Heart right ventricle (tissue), 16 donors: ENCODE measurements at regions not wholly inside any gene's neighbourhood (a gene's known extent, or its start where the extent isn't known, plus 50 kb on each side); places are given as distances from the start of the nearest gene placed in this dataset.

ENCODE experiments used
- ATAC-seq, 8 donors: fragments of 200-7000 bp; cut with Tn5 transposase; one replicate each; pipeline ENCODE4 v1.9.1; 2020; ENCODE audit warnings: mild to moderate bottlenecking in 8 of 8, moderate library complexity in 8 of 8, moderate number of reproducible peaks in 1 of 8
- DNase-seq, 2 donors: peaks; one replicate each; pipeline ENCODE4 v3.0.0-alpha.2; 2020
- H3K27ac ChIP-seq, 10 donors: fragments of 200-600 bp; sonication (generic) in 2 of 10; one replicate each; pipeline versions ENCODE4 v1.5.0 to v1.8.0; 2020 to 2022; ENCODE audit warnings: mild to moderate bottlenecking in 3 of 10
- H3K27me3 ChIP-seq, 7 donors: fragments of 200-600 bp; one replicate each; pipeline ENCODE4 v1.8.0; 2021 to 2022; ENCODE audit warnings: mild to moderate bottlenecking in 2 of 7
- H3K36me3 ChIP-seq, 9 donors: fragments of 200-600 bp; sonication (generic) in 1 of 9; one replicate each; pipeline versions ENCODE4 v1.5.0 to v1.8.0; 2020 to 2022; ENCODE audit warnings: mild to moderate bottlenecking in 2 of 9
- H3K4me1 ChIP-seq, 9 donors: fragments of 200-600 bp; sonication (generic) in 1 of 9; one replicate each; pipeline versions ENCODE4 v1.5.0 to v1.8.0; 2020 to 2022; ENCODE audit warnings: mild to moderate bottlenecking in 4 of 9
- H3K4me3 ChIP-seq, 10 donors: fragments of 200-600 bp; sonication (generic) in 2 of 10; one replicate each; pipeline versions ENCODE4 v1.5.0 to v1.8.0; 2020 to 2022; ENCODE audit warnings: mild to moderate bottlenecking in 7 of 10, moderate library complexity in 2 of 10
- H3K9me3 ChIP-seq, 11 donors: fragments of 200-600 bp in 10 of 11; sonication (generic) in 2 of 11; one replicate each; pipeline versions ENCODE4 v1.5.0 to v1.8.0; 2013 to 2022; ENCODE audit warnings: mild to moderate bottlenecking in 2 of 11, control low read depth in 1 of 11, moderate library complexity in 1 of 11
- WGBS, 2 donors: extraction: QIAGEN DNeasy Blood & Tissue Kit; methylation state at CpG; one replicate each; pipeline ENCODE4 v1.1.7; 2013; ENCODE audit warnings: inconsistent platforms in 1 of 2; 5-methylcytosine and 5-hydroxymethylcytosine counted together
- intact Hi-C, 10 donors: fragments of 100-400 bp; cut with DNase I; formaldehyde crosslinking; loops; one replicate each; pipeline versions ENCODE4 v1.11.1 to v1.14.2; 2022
- TF ChIP-seq, protein P1 (sequence below), 9 donors: fragments of 200-600 bp; sonication (generic) in 2 of 9; IDR thresholded peaks; one replicate each; pipeline versions ENCODE4 v1.5.0 to v1.8.0; 2021 to 2022; ENCODE audit warnings: antibody characterized with exemption in 9 of 9, mild to moderate bottlenecking in 5 of 9, moderate library complexity in 1 of 9
- donor health status: Arrhythmogenic right ventricular cardiomyopathy.
- donor health status: ischemic (EF 13 %, LVEDD 7.1; RV severe dilation, severe dysfunction).
- donor health status: healthy with polysubstance abuse.
- donor health status: DM: no; HTN: yes; CAD: no.
- donor health status: DM: no; HTN: no; CAD: no.
- donor health status: ischemic (EF 25% LVEDD 6.9; RV normal size, moderate dysfunction).
- donor health status: ischemic (EF 25% LVEDD 5.7; RV mildly dilated, moderate dysfunction).
- donor health status: healthy.
- donor health status: DM: yes; HTN: yes; CAD: no.
- donor health status: Ischemic cardiomyopathy.
- donor health status: ischemic (EF 35%, LVEDD 5.7; RV mildly dilated, moderate dysfunction).
- donor health status: nonischemic (EF 11% LVEDD 7.7; RV severe dilation, severe dysfunction).
- donor health status: DM: yes; HTN: yes; CAD: no.
- donor health status: PGD.
- donor health status: ischemic (EF 29% LVEDD 5.4; RV normal size, mild dysfunction).
- donor health status: nonischemic (EF 23%, LVEDD 6.1; RV moderate dilation, normal function).

DNA sequence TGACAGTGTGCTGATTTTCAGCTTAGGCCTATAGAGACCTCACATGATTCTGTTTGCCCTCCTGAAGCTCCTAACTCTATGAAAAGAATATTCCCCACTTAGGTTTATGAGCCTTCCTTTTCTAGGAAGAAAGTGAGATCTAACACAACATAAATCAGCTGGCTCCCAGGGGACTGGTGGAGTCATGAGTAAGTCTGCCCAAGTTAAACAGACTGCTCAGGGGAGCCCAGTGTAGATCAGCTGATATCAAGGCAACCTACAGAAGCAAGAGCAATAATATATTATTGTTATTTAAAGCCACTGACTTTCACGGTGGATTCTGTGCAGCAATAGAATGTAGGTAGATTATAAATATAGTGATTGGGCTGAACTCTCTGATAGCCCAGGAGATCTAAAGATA, 1978.6 kb upstream of the CDH6 start:
- H3K36me3 ChIP-seq, result no peaks in the 10 kb centered on the region
- H3K27me3 ChIP-seq, result no peaks in the 10 kb centered on the region
- 88 to 90% methylated on average over 1 of the region's 1 CpG for WGBS, 2 donors
- H3K4me1 ChIP-seq, result no peaks in the 10 kb centered on the region
- no peak overlapping the region for H3K27ac ChIP-seq
- peaks cover 0 to 14% (median 0%) of the 10 kb centered on the region in 11 donors for H3K9me3 ChIP-seq
- no peak for ATAC-seq
- no peak overlapping the region for H3K4me3 ChIP-seq
- TF ChIP-seq, protein P1, sequence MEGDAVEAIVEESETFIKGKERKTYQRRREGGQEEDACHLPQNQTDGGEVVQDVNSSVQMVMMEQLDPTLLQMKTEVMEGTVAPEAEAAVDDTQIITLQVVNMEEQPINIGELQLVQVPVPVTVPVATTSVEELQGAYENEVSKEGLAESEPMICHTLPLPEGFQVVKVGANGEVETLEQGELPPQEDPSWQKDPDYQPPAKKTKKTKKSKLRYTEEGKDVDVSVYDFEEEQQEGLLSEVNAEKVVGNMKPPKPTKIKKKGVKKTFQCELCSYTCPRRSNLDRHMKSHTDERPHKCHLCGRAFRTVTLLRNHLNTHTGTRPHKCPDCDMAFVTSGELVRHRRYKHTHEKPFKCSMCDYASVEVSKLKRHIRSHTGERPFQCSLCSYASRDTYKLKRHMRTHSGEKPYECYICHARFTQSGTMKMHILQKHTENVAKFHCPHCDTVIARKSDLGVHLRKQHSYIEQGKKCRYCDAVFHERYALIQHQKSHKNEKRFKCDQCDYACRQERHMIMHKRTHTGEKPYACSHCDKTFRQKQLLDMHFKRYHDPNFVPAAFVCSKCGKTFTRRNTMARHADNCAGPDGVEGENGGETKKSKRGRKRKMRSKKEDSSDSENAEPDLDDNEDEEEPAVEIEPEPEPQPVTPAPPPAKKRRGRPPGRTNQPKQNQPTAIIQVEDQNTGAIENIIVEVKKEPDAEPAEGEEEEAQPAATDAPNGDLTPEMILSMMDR (IDR thresholded peaks at IDR 0.05), result no peak
- no peak for DNase-seq
- intact Hi-C loops, result no loop called here

DNA sequence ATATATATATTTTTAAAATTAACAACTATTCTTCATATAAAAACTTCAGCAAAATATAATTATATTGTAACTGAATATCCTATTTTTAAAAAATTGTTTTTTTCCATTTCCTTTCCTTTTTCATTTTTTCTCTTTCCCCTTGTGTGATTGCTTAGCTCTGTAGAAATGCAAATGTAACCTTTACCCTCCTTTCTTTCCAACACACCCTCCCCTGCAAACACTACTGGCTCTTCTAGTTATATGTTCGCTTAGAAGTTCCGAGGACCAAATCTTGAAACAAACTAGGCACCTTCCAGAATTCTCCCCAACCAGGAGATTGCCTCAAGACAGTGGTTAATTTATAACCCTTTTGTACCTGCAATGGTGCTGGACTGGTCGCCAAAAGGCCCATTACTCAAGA, 1980.0 kb upstream of the CDH6 start:
- ATAC-seq (no peak), DNase-seq (no peak)
- Histone ChIP-seq H3K36me3 (no peaks in the 10 kb centered on the region), H3K9me3 (peaks cover 0 to 14% (median 0%) of the 10 kb centered on the region in 11 donors), H3K27ac (no peak overlapping the region), H3K27me3 (no peaks in the 10 kb centered on the region), H3K4me3 (no peak overlapping the region), H3K4me1 (no peaks in the 10 kb centered on the region)
- intact Hi-C loops, result no loop called here
- WGBS, 2 donors, result 75 to 86% methylated on average over 3 of the region's 3 CpGs
- TF ChIP-seq, protein P1 (IDR thresholded peaks at IDR 0.05), result no peak

DNA sequence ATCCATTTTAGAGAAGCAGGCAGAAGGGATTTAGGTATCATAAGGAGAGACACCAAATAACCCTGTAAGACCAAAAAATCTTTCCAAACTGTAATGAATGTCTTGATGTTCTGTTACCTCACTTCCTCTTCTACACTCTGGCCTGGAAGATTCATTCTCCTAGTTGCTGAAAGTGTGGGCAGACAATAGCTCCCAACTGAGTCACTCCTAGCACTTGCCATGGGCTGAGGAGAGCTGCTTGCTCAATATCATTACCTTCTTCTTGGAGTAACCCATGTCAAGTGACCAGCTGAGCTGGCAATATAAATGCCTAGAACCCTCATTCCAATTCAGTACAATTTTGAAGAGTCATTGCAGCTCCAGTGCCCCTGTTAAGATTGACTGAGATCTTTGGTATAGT, 1985.5 kb upstream of the CDH6 start:
- intact Hi-C loops, result no loop called here

DNA sequence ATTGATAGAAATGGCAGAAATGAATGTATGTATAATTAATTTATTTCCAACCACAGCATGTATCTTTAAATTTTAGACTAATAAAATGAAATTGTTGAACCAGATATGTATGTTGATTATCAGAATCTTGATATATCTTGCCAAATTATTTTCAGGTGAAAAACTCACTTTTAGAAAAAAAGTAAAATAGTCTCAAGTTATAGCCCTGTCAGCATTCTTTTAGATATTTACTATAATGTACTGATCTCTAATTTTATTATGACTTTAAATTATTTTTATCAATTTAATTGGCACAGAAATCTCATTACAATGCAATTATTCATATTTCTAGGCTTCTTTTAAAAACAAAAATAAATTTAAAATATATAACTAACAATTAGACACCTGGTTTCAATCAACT, 1990.4 kb upstream of the CDH6 start:
- no peak for DNase-seq
- Histone ChIP-seq H3K4me1 (no peaks in the 10 kb centered on the region), H3K4me3 (no peak overlapping the region), H3K36me3 (no peaks in the 10 kb centered on the region), H3K27ac (no peak overlapping the region), H3K9me3 (no peaks in the 10 kb centered on the region), H3K27me3 (no peaks in the 10 kb centered on the region)
- TF ChIP-seq, protein P1 (IDR thresholded peaks at IDR 0.05), result no peak
- intact Hi-C loops, result no loop called here
- ATAC-seq, result no peak

More for the DNA sequence above, 1985.5 kb upstream of the CDH6 start:
- H3K36me3 ChIP-seq, result no peaks in the 10 kb centered on the region
- no peak overlapping the region for H3K4me3 ChIP-seq
- ATAC-seq (no peak), DNase-seq (no peak)
- H3K27me3 ChIP-seq, result no peaks in the 10 kb centered on the region
- no peaks in the 10 kb centered on the region for H3K4me1 ChIP-seq
- H3K27ac ChIP-seq, result no peak overlapping the region
- TF ChIP-seq, protein P1 (IDR thresholded peaks at IDR 0.05), result no peak
- H3K9me3 ChIP-seq, result peaks cover 0 to 2% (median 0%) of the 10 kb centered on the region in 11 donors
